Upper lobe of left lung (tissue), 4 donors: ENCODE measurements at regions not wholly inside any gene's neighbourhood (a gene's known extent, or its start where the extent isn't known, plus 50 kb on each side); places are given as distances from the start of the nearest gene placed in this dataset.

Experiments used
- CTCF ChIP-seq, 6 experiments: fragments of 450-650 bp in 4 of 6; fragments of 200-600 bp in 2 of 6; sonication (generic) in 2 of 6; IDR thresholded peaks; one replicate each; pipeline ENCODE4 v1.5.1; 2016 to 2019; ENCODE audit warnings: antibody characterized with exemption in 6 of 6
- EP300 ChIP-seq, 4 donors: sonication (generic); formaldehyde crosslinking; IDR thresholded peaks; one replicate each; pipeline ENCODE4 v1.5.1; 2017; ENCODE audit warnings: antibody characterized with exemption in 4 of 4, control low read depth in 2 of 4
- POLR2A ChIP-seq, 4 donors: fragments of 450-650 bp; IDR thresholded peaks; one replicate each; pipeline ENCODE4 v1.5.1; 2016 to 2017; ENCODE audit warnings: antibody characterized with exemption in 4 of 4, mild to moderate bottlenecking in 2 of 4
- POLR2AphosphoS5 ChIP-seq, 2 donors: sonication (generic); formaldehyde crosslinking; IDR thresholded peaks; one replicate each; pipeline ENCODE4 v1.5.1; 2017; ENCODE audit warnings: antibody characterized with exemption in 2 of 2

- TF ChIP-seq CTCF (IDR thresholded peaks at IDR 0.05) (no peak), POLR2A (IDR thresholded peaks at IDR 0.05) (no peak), POLR2AphosphoS5 (IDR thresholded peaks at IDR 0.05) (no peak), EP300 (IDR thresholded peaks at IDR 0.05) (no peak)
Observed at GRCh38 chr1:37242501-37242900, 208.2 kb upstream of the GRIK3 start.
